HEK293 (cell line): ENCODE measurements at regions not wholly inside any gene's neighbourhood (a gene's known extent, or its start where the extent isn't known, plus 50 kb on each side); places are given as distances from the start of the nearest gene placed in this dataset.
"Not testable (repeated sequence)": the region's sequence is repeated elsewhere in the genome, so short reads cannot be mapped to it uniquely, and the experiment has no call there.

Source experiments
- CTCF ChIA-PET: fragments of 350-600 bp; formaldehyde crosslinking; extraction: SDS; loops from one replicate; lab custom pipeline; 2021; ENCODE audit warnings: antibody characterized with exemption; lab: Yijun Ruan, JAX
- POLR2A ChIA-PET: fragments of 300-600 bp; formaldehyde crosslinking; extraction: SDS; loops from one replicate; lab custom pipeline; 2020; ENCODE audit warnings: antibody characterized with exemption, inconsistent platforms; lab: Yijun Ruan, JAX
- H3K27ac ChIP-seq: fragments of 200-500 bp; sonication (Bioruptor generic); 2 replicates; pipeline ENCODE4 v1.5.1; 2014; ENCODE audit warnings: low read depth, low read length, control low read depth, inconsistent platforms; ENCODE audit errors: extremely low read depth
- H3K36me3 ChIP-seq, 2 experiments: fragments of 200-500 bp in 1 of 2; sonication (Bioruptor generic) in 1 of 2; 1 replicate in 1 of 2; 2 replicates in 1 of 2; pipeline ENCODE4 v1.5.1; 2014 to 2017; ENCODE audit warnings: inconsistent platforms in 2 of 2, low read length in 2 of 2; ENCODE audit not compliant: control insufficient read depth in 2 of 2, insufficient read depth in 1 of 2
- H3K4me1 ChIP-seq: fragments of 200-500 bp; sonication (Bioruptor generic); 2 replicates; pipeline ENCODE4 v1.5.1; 2014; ENCODE audit warnings: mild to moderate bottlenecking, low read length, inconsistent platforms; ENCODE audit not compliant: control insufficient read depth, insufficient read depth
- H3K4me3 ChIP-seq: 2 replicates; pipeline ENCODE4 v1.5.1; 2011; ENCODE audit warnings: low read depth, mild to moderate bottlenecking, control low read depth, low read length, moderate library complexity
- H3K9me3 ChIP-seq: fragments of 200-500 bp; sonication (Bioruptor generic); 2 replicates; pipeline ENCODE4 v1.5.1; 2014; ENCODE audit warnings: low read depth, low read length, inconsistent platforms; ENCODE audit not compliant: control insufficient read depth, insufficient read depth
- GLIS1 ChIP-seq: fragments of 450-650 bp; formaldehyde crosslinking; IDR thresholded peaks from 2 replicates; pipeline ENCODE4 v1.5.1; 2016; ENCODE audit warnings: missing biosample characterization, missing genetic modification characterization
- IKZF3 ChIP-seq: fragments of 450-650 bp; IDR thresholded peaks from 2 replicates; pipeline ENCODE4 v1.5.0; 2018; ENCODE audit warnings: missing biosample characterization, mild to moderate bottlenecking, missing genetic modification characterization, moderate library complexity
- RBAK ChIP-seq: fragments of 450-650 bp; formaldehyde crosslinking; IDR thresholded peaks from 2 replicates; pipeline ENCODE4 v1.5.1; 2016; ENCODE audit warnings: missing biosample characterization, missing genetic modification characterization
- SCRT2 ChIP-seq: fragments of 450-650 bp; formaldehyde crosslinking; IDR thresholded peaks from 2 replicates; pipeline ENCODE4 v1.5.1; 2016; ENCODE audit warnings: missing biosample characterization, missing genetic modification characterization
- ZIC2 ChIP-seq: fragments of 450-650 bp; formaldehyde crosslinking; IDR thresholded peaks from 2 replicates; pipeline ENCODE4 v1.5.1; 2016; ENCODE audit warnings: missing biosample characterization, missing genetic modification characterization
- ZNF140 ChIP-seq: fragments of 450-650 bp; formaldehyde crosslinking; IDR thresholded peaks from 2 replicates; pipeline ENCODE4 v1.5.1; 2016; ENCODE audit warnings: missing biosample characterization, missing genetic modification characterization
- ZNF311 ChIP-seq: fragments of 450-650 bp; formaldehyde crosslinking; IDR thresholded peaks from 2 replicates; pipeline ENCODE4 v1.5.1; 2017; ENCODE audit warnings: missing biosample characterization, missing genetic modification characterization, borderline replicate concordance
- ZNF394 ChIP-seq: fragments of 450-650 bp; formaldehyde crosslinking; IDR thresholded peaks from 2 replicates; pipeline ENCODE4 v1.5.1; 2016; ENCODE audit warnings: missing biosample characterization, missing genetic modification characterization, mild to moderate bottlenecking, moderate library complexity, borderline replicate concordance
- ZNF433 ChIP-seq: fragments of 450-650 bp; formaldehyde crosslinking; IDR thresholded peaks from 2 replicates; pipeline ENCODE4 v1.5.1; 2016; ENCODE audit warnings: missing biosample characterization, missing genetic modification characterization, low read depth
- ZNF48 ChIP-seq: fragments of 450-650 bp; formaldehyde crosslinking; IDR thresholded peaks from 2 replicates; pipeline ENCODE4 v1.5.1; 2016; ENCODE audit warnings: missing biosample characterization, missing genetic modification characterization
- ZNF660 ChIP-seq: fragments of 450-650 bp; IDR thresholded peaks from 2 replicates; pipeline ENCODE4 v1.5.1; 2018; ENCODE audit warnings: missing biosample characterization, mild to moderate bottlenecking, missing genetic modification characterization
- ZNF707 ChIP-seq: fragments of 450-650 bp; formaldehyde crosslinking; IDR thresholded peaks from 2 replicates; pipeline ENCODE4 v1.5.1; 2016; ENCODE audit warnings: missing biosample characterization, missing genetic modification characterization
- TF ChIP-seq, protein P1 (sequence below): fragments of 450-650 bp; formaldehyde crosslinking; optimal IDR thresholded peaks from 2 replicates; pipeline ENCODE3; 2016; ENCODE audit warnings: missing biosample characterization, mild to moderate bottlenecking, missing genetic modification characterization
- TF ChIP-seq, protein P2 (sequence below): fragments of 450-650 bp; formaldehyde crosslinking; IDR thresholded peaks from 2 replicates; pipeline ENCODE4 v1.5.1; 2016; ENCODE audit warnings: missing biosample characterization, missing genetic modification characterization

DNA sequence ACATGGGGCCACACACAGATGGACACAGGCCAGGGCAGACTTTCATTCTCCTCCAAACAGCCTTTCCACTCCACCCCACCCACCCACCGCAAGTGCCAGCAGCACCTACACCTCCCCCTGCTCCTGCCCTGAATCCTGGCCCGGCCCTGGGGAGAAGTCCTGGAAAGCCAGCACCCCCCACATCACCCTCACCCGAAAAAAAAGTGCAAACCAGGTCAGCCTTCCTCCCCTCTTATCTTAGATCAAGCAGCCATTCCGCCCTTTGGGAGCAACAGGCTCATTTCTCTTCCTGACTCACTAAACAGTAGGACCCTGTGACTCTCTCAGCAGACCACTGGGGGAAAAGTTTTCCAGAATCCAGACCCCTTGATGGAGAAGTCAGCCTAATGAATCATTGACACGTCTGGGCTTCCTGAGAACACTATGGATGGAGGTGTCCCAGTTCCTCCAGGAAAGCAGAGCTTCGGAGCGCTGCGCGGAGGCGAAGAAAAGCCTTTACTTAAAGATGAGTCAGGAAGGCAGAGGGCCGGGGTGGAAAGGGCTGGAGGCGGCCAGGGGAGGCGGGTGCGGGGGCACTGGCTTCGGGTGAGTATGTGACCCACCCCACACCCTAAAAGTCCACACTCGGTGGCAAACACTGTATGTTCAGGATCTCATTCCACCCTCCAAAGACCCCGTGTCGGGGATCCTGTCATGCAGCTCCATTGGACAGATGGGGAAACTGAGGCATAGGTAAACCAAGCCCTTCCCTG lies 588.7 kb downstream of the MATN1 start (continued):
- TF ChIP-seq ZNF660 (tag by site-specific recombination) (no peak), IKZF3 (tag by site-specific recombination) (no peak)
- TF ChIP-seq, protein P1, sequence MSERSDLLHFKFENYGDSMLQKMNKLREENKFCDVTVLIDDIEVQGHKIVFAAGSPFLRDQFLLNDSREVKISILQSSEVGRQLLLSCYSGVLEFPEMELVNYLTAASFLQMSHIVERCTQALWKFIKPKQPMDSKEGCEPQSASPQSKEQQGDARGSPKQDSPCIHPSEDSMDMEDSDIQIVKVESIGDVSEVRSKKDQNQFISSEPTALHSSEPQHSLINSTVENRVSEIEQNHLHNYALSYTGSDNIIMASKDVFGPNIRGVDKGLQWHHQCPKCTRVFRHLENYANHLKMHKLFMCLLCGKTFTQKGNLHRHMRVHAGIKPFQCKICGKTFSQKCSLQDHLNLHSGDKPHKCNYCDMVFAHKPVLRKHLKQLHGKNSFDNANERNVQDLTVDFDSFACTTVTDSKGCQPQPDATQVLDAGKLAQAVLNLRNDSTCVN = no peak

DNA sequence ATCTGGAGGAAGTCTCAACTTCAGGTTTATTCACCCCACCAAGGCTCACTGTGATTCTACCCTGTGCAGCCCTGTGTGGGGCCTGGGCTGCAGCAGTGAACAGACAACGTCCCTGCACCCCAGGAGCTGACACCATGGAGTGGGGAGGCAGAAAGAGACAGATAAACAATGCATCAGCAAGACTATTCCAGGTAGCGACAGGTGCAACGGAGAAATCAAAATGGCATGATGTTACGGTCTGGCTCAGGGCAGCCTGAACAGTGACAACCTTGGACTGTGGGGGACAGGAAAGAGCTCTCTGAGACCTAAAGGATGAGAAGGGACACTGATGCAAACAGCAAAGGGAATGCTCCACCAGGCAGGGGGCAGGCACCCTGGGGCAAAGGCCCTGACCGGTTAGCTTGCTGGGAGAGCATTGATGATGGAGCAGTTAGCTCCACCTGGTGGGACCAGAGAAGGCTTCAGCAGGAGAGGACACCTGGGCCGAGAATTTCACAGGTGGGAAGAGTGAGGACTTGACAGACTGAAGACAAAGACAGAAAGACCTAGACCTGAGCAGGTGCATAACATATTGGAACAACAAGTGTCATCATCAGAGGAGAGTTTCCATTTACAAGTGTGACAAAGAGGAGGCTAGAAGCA lies 589.9 kb downstream of the MATN1 start:
- ChIA-PET CTCF (interaction anchor here (0.9 kb wide), 1 partner anchor 22 kb away, joined by 3 read pairs; no protein-coding TSS in a partner anchor), POLR2A (no interaction called here)
- no peak overlapping the region for H3K4me3 ChIP-seq
- no peaks in the 10 kb centered on the region for H3K9me3 ChIP-seq
- no peak overlapping the region for H3K27ac ChIP-seq
- H3K36me3 ChIP-seq = no peaks in the 10 kb centered on the region
- no peaks in the 10 kb centered on the region for H3K4me1 ChIP-seq
- TF ChIP-seq SCRT2 = peak; percentile 90
- peak; percentile 65 for TF ChIP-seq ZIC2 (tag by site-specific recombination)
- TF ChIP-seq ZNF140 (tag by site-specific recombination) = no peak

DNA sequence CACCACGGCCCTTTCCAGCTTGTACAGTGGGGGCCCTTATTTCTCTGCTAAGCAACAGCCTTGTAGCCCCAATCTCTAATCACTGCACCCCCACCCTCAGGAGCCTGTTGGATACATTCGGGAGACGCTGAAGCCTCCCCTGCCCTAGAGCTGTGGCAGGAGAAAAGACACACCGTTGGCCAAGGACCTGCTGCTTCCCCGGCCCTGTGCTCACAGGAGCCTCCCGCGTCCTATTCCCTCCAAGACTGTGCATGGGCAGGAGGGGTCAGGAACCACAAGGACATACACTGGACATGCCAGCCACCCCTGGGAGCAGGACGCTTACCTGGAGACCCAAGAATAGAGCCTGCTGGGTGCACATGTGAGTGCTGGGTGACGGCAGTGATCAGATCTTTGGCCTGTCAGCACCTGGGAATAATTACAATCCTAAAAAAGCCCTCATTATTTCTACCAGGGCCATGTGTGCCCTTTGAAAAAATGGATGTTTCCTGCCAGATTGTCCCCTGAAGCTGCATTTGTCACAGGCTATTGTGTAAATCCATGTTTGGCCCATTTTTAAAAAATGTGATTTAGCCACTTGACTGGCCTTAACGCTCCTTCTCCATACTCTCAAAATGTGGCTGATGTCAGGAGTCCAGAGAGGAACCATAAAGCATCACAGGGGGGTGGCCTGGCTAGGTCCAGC lies 590.6 kb downstream of the MATN1 start:
- Histone ChIP-seq H3K9me3 (no peaks in the 10 kb centered on the region), H3K4me3 (no peak overlapping the region), H3K4me1 (no peaks in the 10 kb centered on the region), H3K27ac (no peak overlapping the region), H3K36me3 (no peaks in the 10 kb centered on the region)
- TF ChIP-seq RBAK (tag by site-specific recombination) = no peak
- no peak for TF ChIP-seq ZNF707
- TF ChIP-seq, protein P2, sequence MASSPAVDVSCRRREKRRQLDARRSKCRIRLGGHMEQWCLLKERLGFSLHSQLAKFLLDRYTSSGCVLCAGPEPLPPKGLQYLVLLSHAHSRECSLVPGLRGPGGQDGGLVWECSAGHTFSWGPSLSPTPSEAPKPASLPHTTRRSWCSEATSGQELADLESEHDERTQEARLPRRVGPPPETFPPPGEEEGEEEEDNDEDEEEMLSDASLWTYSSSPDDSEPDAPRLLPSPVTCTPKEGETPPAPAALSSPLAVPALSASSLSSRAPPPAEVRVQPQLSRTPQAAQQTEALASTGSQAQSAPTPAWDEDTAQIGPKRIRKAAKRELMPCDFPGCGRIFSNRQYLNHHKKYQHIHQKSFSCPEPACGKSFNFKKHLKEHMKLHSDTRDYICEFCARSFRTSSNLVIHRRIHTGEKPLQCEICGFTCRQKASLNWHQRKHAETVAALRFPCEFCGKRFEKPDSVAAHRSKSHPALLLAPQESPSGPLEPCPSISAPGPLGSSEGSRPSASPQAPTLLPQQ = no peak
- no peak for TF ChIP-seq ZNF394 (tag by site-specific recombination)
- TF ChIP-seq GLIS1 = no peak
- no peak for TF ChIP-seq ZNF433 (tag by site-specific recombination)
- TF ChIP-seq ZNF48 (tag by site-specific recombination) = no peak
- TF ChIP-seq ZNF311 = no peak
- ChIA-PET POLR2A (no interaction called here), CTCF (no interaction called here)

DNA sequence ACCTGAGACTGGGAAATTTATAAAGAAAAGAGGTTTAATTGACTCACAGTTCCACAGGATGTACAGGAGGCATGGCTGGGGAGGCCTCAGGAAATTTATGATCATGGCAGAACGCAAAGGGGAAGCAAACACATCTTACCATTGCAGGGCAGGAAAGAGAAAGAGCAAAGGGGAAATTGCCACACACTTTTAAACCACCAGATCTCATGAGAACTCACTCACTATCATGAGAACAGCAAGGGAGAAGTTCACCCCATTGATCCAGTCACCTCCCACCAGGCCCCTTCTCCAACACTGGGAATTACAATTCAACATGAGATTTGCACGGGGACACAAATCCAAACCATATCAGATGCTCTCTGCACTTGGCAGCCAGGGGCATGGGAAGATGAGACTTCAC lies 592.8 kb downstream of the MATN1 start:
- H3K4me1 ChIP-seq, POLR2A ChIA-PET, H3K27ac ChIP-seq, H3K9me3 ChIP-seq, H3K36me3 ChIP-seq, H3K4me3 ChIP-seq: not testable (repeated sequence)
- CTCF ChIA-PET = interaction anchor here (0.6 to 1.2 kb wide), 2 partner anchors 9 to 337 kb away, joined by 3 read pairs; no protein-coding TSS in a partner anchor
